Transverse colon (tissue), 4 donors: ENCODE measurements at regions not wholly inside any gene's neighbourhood (a gene's known extent, or its start where the extent isn't known, plus 50 kb on each side); places are given as distances from the start of the nearest gene placed in this dataset.
"Not testable (repeated sequence)": the region's sequence is repeated elsewhere in the genome, so short reads cannot be mapped to it uniquely, and the experiment has no call there.

ENCODE experiments used
- DNase-seq: peaks from one replicate; pipeline ENCODE4 v3.0.0-alpha.2; 2019
- H3K27ac ChIP-seq, 4 donors: fragments of 200-600 bp; sonication (generic); 2 replicates each; pipeline ENCODE4 v1.5.1; 2016 to 2018; ENCODE audit warnings: inconsistent platforms in 4 of 4
- H3K27me3 ChIP-seq: fragments of 200-600 bp; sonication (generic); 2 replicates; pipeline ENCODE4 v1.5.1; 2017; ENCODE audit warnings: inconsistent platforms
- H3K36me3 ChIP-seq, 4 donors: fragments of 200-600 bp; sonication (generic); 2 replicates each; pipeline ENCODE4 v1.5.1; 2017 to 2019; ENCODE audit warnings: inconsistent platforms in 4 of 4
- H3K4me1 ChIP-seq, 4 donors: fragments of 200-600 bp; sonication (generic); 2 replicates each; pipeline ENCODE4 v1.5.1; 2017 to 2020; ENCODE audit warnings: inconsistent platforms in 4 of 4
- H3K4me3 ChIP-seq, 4 donors: fragments of 200-600 bp; sonication (generic); 1 replicate in 1 of 4; 2 replicates in 3 of 4; pipeline versions ENCODE4 v1.5.1 to v1.6.1; 2017 to 2019; ENCODE audit warnings: inconsistent platforms in 4 of 4
- H3K9me3 ChIP-seq, 2 donors: fragments of 200-600 bp; sonication (generic); 2 replicates each; pipeline ENCODE4 v1.5.1; 2017 to 2019; ENCODE audit warnings: inconsistent platforms in 2 of 2
- CTCF ChIP-seq, 5 experiments: fragments of 200-600 bp in 3 of 5; fragments of 450-650 bp in 2 of 5; sonication (generic) in 3 of 5; IDR thresholded peaks; 1 replicate in 2 of 5; 2 replicates in 3 of 5; pipeline ENCODE4 v1.5.1; 2016 to 2017; ENCODE audit warnings: antibody characterized with exemption in 5 of 5, inconsistent platforms in 3 of 5, mild to moderate bottlenecking in 2 of 5, moderate library complexity in 1 of 5
- EP300 ChIP-seq: sonication (generic); formaldehyde crosslinking; IDR thresholded peaks from one replicate; pipeline ENCODE4 v1.6.1; 2017; ENCODE audit warnings: antibody characterized with exemption, low read depth
- POLR2A ChIP-seq: fragments of 450-650 bp; IDR thresholded peaks from one replicate; pipeline ENCODE4 v1.6.1; 2016; ENCODE audit warnings: antibody characterized with exemption, mild to moderate bottlenecking, moderate library complexity
- POLR2AphosphoS5 ChIP-seq, 3 donors: sonication (generic); formaldehyde crosslinking; IDR thresholded peaks; one replicate each; pipeline ENCODE4 v1.6.1; 2016; ENCODE audit warnings: antibody characterized with exemption in 3 of 3
- WGBS, 2 donors: methylation state at CpG; one replicate each; pipeline ENCODE4 v1.1.5; 2018; ENCODE audit warnings: low coverage in 1 of 2; 5-methylcytosine and 5-hydroxymethylcytosine counted together
- in situ Hi-C, 4 donors: fragments of 200-750 bp; cut with MboI; loops; one replicate each; pipeline versions ENCODE4 v1.15.0 to v1.15.1; 2017; ENCODE audit warnings: low sequenced_read_pairs in 3 of 4, low pct_ligation_motif_present in 1 of 4, low pct_unique_long_range_greater_than_20kb in 1 of 4
- intact Hi-C: fragments of 100-400 bp; cut with DNase I; formaldehyde crosslinking; loops from one replicate; pipeline ENCODE4 v1.15.1; 2023; ENCODE audit warnings: low total_unique reads

GRCh38 chr5:136816327-136816726, 451.0 kb upstream of the TRPC7 start:
- no peak overlapping the region for H3K4me3 ChIP-seq
- TF ChIP-seq EP300 = no peak
- TF ChIP-seq POLR2AphosphoS5 (IDR thresholded peaks at IDR 0.05) = no peak
- no peak for TF ChIP-seq CTCF (IDR thresholded peaks at IDR 0.05)
- 74 to 94% methylated on average over 2 of the region's 2 CpGs for WGBS, 2 donors
- H3K36me3 ChIP-seq = no peaks in the 10 kb centered on the region
- intact Hi-C loops (no loop called here), in situ Hi-C loops (loop anchor here in 1 of 4 donors (25.0 kb wide), 1 partner anchor 396 kb away; no protein-coding TSS in a partner anchor)
- no peaks in the 10 kb centered on the region for H3K4me1 ChIP-seq
- no peak for DNase-seq
- H3K9me3 ChIP-seq = no peaks in the 10 kb centered on the region
- no peaks in the 10 kb centered on the region for H3K27me3 ChIP-seq
- no peak overlapping the region for H3K27ac ChIP-seq

GRCh38 chr5:136814619-136815378, 449.5 kb upstream of the TRPC7 start:
- Histone ChIP-seq H3K36me3 (no peaks in the 10 kb centered on the region), H3K9me3 (no peaks in the 10 kb centered on the region), H3K4me3 (no peak overlapping the region), H3K27ac (no peak overlapping the region), H3K4me1 (no peaks in the 10 kb centered on the region), H3K27me3 (no peaks in the 10 kb centered on the region)
- no peak for TF ChIP-seq CTCF (IDR thresholded peaks at IDR 0.05)
- no peak for TF ChIP-seq POLR2AphosphoS5 (IDR thresholded peaks at IDR 0.05)
- TF ChIP-seq EP300 = no peak
- TF ChIP-seq POLR2A = no peak
- DNase-seq = no peak
- intact Hi-C loops (no loop called here), in situ Hi-C loops (loop anchor here in 1 of 4 donors (25.0 kb wide), 1 partner anchor 398 kb away; no protein-coding TSS in a partner anchor)
- WGBS, 2 donors = 72 to 75% methylated on average over 5 to 11 of the region's 11 CpGs

- DNase-seq, H3K36me3 ChIP-seq, H3K27me3 ChIP-seq, H3K27ac ChIP-seq, H3K4me3 ChIP-seq, intact Hi-C loops, H3K4me1 ChIP-seq, H3K9me3 ChIP-seq: not testable (repeated sequence)
- in situ Hi-C loops = loop anchor here in 1 of 4 donors (25.0 kb wide), 1 partner anchor 400 kb away; no protein-coding TSS in a partner anchor
- WGBS, 2 donors = 16 to 35% methylated on average over 2 of the region's 2 CpGs
These were observed 446.9 kb upstream of the TRPC7 start for GRCh38 chr5:136812270-136812669.

GRCh38 chr5:136811551-136811950, 446.2 kb upstream of the TRPC7 start:
- H3K27me3 ChIP-seq = no peaks in the 10 kb centered on the region
- no peak overlapping the region for H3K4me3 ChIP-seq
- no peaks in the 10 kb centered on the region for H3K36me3 ChIP-seq
- no peak for DNase-seq
- WGBS, 2 donors = 0 to 59% methylated on average over 1 to 2 of the region's 2 CpGs
- TF ChIP-seq EP300 (no peak), CTCF (IDR thresholded peaks at IDR 0.05) (no peak)
- intact Hi-C loops (no loop called here), in situ Hi-C loops (loop anchor here in 1 of 4 donors (25.0 kb wide), 1 partner anchor 401 kb away; no protein-coding TSS in a partner anchor)
- no peaks in the 10 kb centered on the region for H3K9me3 ChIP-seq
- H3K4me1 ChIP-seq = no peaks in the 10 kb centered on the region
- no peak overlapping the region for H3K27ac ChIP-seq
